Upper lobe of right lung (tissue), 1 donor: ENCODE measurements at regions not wholly inside any gene's neighbourhood (a gene's known extent, or its start where the extent isn't known, plus 50 kb on each side); places are given as distances from the start of the nearest gene placed in this dataset.

Source experiments
- ATAC-seq: fragments of 200-7000 bp; cut with Tn5 transposase; one replicate; pipeline ENCODE4 v1.9.1; 2020; ENCODE audit warnings: mild to moderate bottlenecking, moderate library complexity
- DNase-seq: peaks from one replicate; pipeline ENCODE4 v3.0.0-alpha.2; 2020
- H3K27ac ChIP-seq: fragments of 200-600 bp; one replicate; pipeline ENCODE4 v1.8.0; 2022
- H3K27me3 ChIP-seq: fragments of 200-600 bp; one replicate; pipeline ENCODE4 v1.8.0; 2022; ENCODE audit warnings: mild to moderate bottlenecking
- H3K36me3 ChIP-seq: fragments of 200-600 bp; one replicate; pipeline ENCODE4 v1.8.0; 2022
- H3K4me1 ChIP-seq: fragments of 200-600 bp; one replicate; pipeline ENCODE4 v1.8.0; 2022
- H3K4me3 ChIP-seq: fragments of 200-600 bp; one replicate; pipeline ENCODE4 v1.8.0; 2022; ENCODE audit warnings: mild to moderate bottlenecking
- H3K9me3 ChIP-seq: fragments of 200-600 bp; one replicate; pipeline ENCODE4 v1.8.0; 2022
- CTCF ChIP-seq: fragments of 200-600 bp; IDR thresholded peaks from one replicate; pipeline ENCODE4 v1.8.0; 2022; ENCODE audit warnings: antibody characterized with exemption
- intact Hi-C: fragments of 100-400 bp; cut with DNase I; formaldehyde crosslinking; loops from one replicate; pipeline ENCODE4 v1.11.0; 2022
- donor health status: DM: no; HTN: yes; CAD: no; lungs with severe emphysema.

GRCh38 chr15:66628976-66629723, 63.4 kb upstream of the LCTL start:
- Histone ChIP-seq H3K4me3 (no peak overlapping the region), H3K4me1 (no peaks in the 10 kb centered on the region), H3K27me3 (no peaks in the 10 kb centered on the region), H3K9me3 (no peaks in the 10 kb centered on the region), H3K36me3 (no peaks in the 10 kb centered on the region), H3K27ac (peak overlapping the region; percentile 11)
- TF ChIP-seq CTCF = no peak
- intact Hi-C loops = no loop called here
- no peak for DNase-seq
- no peak for ATAC-seq

GRCh38 chr15:66629817-66630576, 64.2 kb upstream of the LCTL start:
- no peak for TF ChIP-seq CTCF
- H3K27ac ChIP-seq = peak overlapping the region; percentile 19

GRCh38 chr15:66630801-66631351, 65.1 kb upstream of the LCTL start:
- intact Hi-C loops = no loop called here
- H3K27ac ChIP-seq = peak overlapping the region; percentile 24

More at GRCh38 chr15:66629817-66630576, 64.2 kb upstream of the LCTL start:
- no peaks in the 10 kb centered on the region for H3K4me1 ChIP-seq
- DNase-seq (no peak), ATAC-seq (no peak)
- no peaks in the 10 kb centered on the region for H3K9me3 ChIP-seq
- intact Hi-C loops = no loop called here
- no peaks in the 10 kb centered on the region for H3K36me3 ChIP-seq
- H3K4me3 ChIP-seq = no peak overlapping the region
- H3K27me3 ChIP-seq = no peaks in the 10 kb centered on the region

GRCh38 chr15:66631616-66632263, 65.9 kb upstream of the LCTL start:
- DNase-seq = no peak
- no peak for TF ChIP-seq CTCF
- intact Hi-C loops = no loop called here
- H3K4me3 ChIP-seq = no peak overlapping the region
- peak overlapping the region; percentile 47 for H3K27ac ChIP-seq
- no peaks in the 10 kb centered on the region for H3K4me1 ChIP-seq
- H3K36me3 ChIP-seq = no peaks in the 10 kb centered on the region
- peak; percentile 43 for ATAC-seq
- H3K27me3 ChIP-seq = no peaks in the 10 kb centered on the region
- no peaks in the 10 kb centered on the region for H3K9me3 ChIP-seq

More at GRCh38 chr15:66630801-66631351, 65.1 kb upstream of the LCTL start:
- no peak for TF ChIP-seq CTCF
- H3K4me3 ChIP-seq = no peak overlapping the region
- ATAC-seq (peak; percentile 70), DNase-seq (no peak)
- no peaks in the 10 kb centered on the region for H3K9me3 ChIP-seq
- H3K36me3 ChIP-seq = no peaks in the 10 kb centered on the region
- H3K27me3 ChIP-seq = no peaks in the 10 kb centered on the region
- H3K4me1 ChIP-seq = no peaks in the 10 kb centered on the region

GRCh38 chr15:66633041-66633937, 67.5 kb upstream of the LCTL start:
- Histone ChIP-seq H3K4me3 (no peak overlapping the region), H3K4me1 (no peaks in the 10 kb centered on the region), H3K27ac (peak overlapping the region; percentile 30), H3K9me3 (no peaks in the 10 kb centered on the region), H3K27me3 (no peaks in the 10 kb centered on the region), H3K36me3 (no peaks in the 10 kb centered on the region)
- ATAC-seq (peak; percentile 4), DNase-seq (no peak)
- no peak for TF ChIP-seq CTCF
- intact Hi-C loops = no loop called here
